ENCODE measurements at regions not wholly inside any gene's neighbourhood (a gene's known extent, or its start where the extent isn't known, plus 50 kb on each side); places are given as distances from the start of the nearest gene placed in this dataset.

- no peak for TF ChIP-seq EP300 (IDR thresholded peaks at IDR 0.05)
- no peak for TF ChIP-seq POLR2A (IDR thresholded peaks at IDR 0.05)
- TF ChIP-seq, protein P1, sequence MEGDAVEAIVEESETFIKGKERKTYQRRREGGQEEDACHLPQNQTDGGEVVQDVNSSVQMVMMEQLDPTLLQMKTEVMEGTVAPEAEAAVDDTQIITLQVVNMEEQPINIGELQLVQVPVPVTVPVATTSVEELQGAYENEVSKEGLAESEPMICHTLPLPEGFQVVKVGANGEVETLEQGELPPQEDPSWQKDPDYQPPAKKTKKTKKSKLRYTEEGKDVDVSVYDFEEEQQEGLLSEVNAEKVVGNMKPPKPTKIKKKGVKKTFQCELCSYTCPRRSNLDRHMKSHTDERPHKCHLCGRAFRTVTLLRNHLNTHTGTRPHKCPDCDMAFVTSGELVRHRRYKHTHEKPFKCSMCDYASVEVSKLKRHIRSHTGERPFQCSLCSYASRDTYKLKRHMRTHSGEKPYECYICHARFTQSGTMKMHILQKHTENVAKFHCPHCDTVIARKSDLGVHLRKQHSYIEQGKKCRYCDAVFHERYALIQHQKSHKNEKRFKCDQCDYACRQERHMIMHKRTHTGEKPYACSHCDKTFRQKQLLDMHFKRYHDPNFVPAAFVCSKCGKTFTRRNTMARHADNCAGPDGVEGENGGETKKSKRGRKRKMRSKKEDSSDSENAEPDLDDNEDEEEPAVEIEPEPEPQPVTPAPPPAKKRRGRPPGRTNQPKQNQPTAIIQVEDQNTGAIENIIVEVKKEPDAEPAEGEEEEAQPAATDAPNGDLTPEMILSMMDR (IDR thresholded peaks at IDR 0.05): no peak
Observed at GRCh38 chr5:147143215-147143614, 91.6 kb upstream of the STK32A start.

Data from suprapubic skin (tissue), 3 donors.